GM12878 (cell line): ENCODE measurements at regions not wholly inside any gene's neighbourhood (a gene's known extent, or its start where the extent isn't known, plus 50 kb on each side); places are given as distances from the start of the nearest gene placed in this dataset.

Experiments
- CHD4 ChIP-seq: fragments of 200-600 bp; sonication (generic); IDR thresholded peaks from 2 replicates; pipeline ENCODE4 v1.6.1; 2016; ENCODE audit warnings: mild to moderate bottlenecking
- CREM ChIP-seq: IDR thresholded peaks from 2 replicates; pipeline ENCODE4 v1.6.1; 2014; ENCODE audit warnings: antibody characterized with exemption, low read depth
- EGR1 ChIP-seq, 2 experiments: IDR thresholded peaks; 1 replicate in 1 of 2; 2 replicates in 1 of 2; pipeline ENCODE4 v1.6.1; 2011 to 2012; ENCODE audit warnings: low read depth in 2 of 2, low read length in 2 of 2, borderline replicate concordance in 1 of 2, mild to moderate bottlenecking in 1 of 2, moderate library complexity in 1 of 2
- EP300 ChIP-seq, 2 experiments: fragments of 150-350 bp in 1 of 2; IDR thresholded peaks; 2 replicates each; pipeline ENCODE4 v1.6.1; 2011 to 2012; ENCODE audit warnings: low read depth in 2 of 2, low read length in 2 of 2, borderline replicate concordance in 1 of 2, improper control_type of control experiment in 1 of 2, inconsistent platforms in 1 of 2; ENCODE audit not compliant: control insufficient read depth in 1 of 2
- GABPA ChIP-seq: IDR thresholded peaks from 2 replicates; pipeline ENCODE4 v1.6.1; 2014; ENCODE audit warnings: antibody characterized with exemption, low read depth, mild to moderate bottlenecking, inconsistent platforms
- IKZF2 ChIP-seq, 2 experiments: fragments of 450-650 bp; IDR thresholded peaks; 2 replicates each; pipeline ENCODE4 v1.6.1; 2017; ENCODE audit warnings: mild to moderate bottlenecking in 2 of 2, moderate library complexity in 2 of 2
- JUNB ChIP-seq: IDR thresholded peaks from 2 replicates; pipeline ENCODE4 v1.6.1; 2016; ENCODE audit warnings: antibody characterized with exemption, mild to moderate bottlenecking
- MTA3 ChIP-seq: IDR thresholded peaks from 2 replicates; pipeline ENCODE4 v1.6.1; 2012; ENCODE audit warnings: low read length, inconsistent platforms, borderline replicate concordance
- NFYA ChIP-seq: IDR thresholded peaks from 2 replicates; pipeline ENCODE4 v1.6.1; 2011; ENCODE audit warnings: low read depth, mild to moderate bottlenecking, low read length, improper control_type of control experiment, borderline replicate concordance
- NR2C1 ChIP-seq: fragments of 450-650 bp; IDR thresholded peaks from 2 replicates; pipeline ENCODE4 v1.6.1; 2017; ENCODE audit warnings: antibody characterized with exemption, mild to moderate bottlenecking, moderate library complexity
- SMAD1 ChIP-seq: fragments of 450-650 bp; IDR thresholded peaks from 2 replicates; pipeline ENCODE4 v1.6.1; 2018; ENCODE audit warnings: mild to moderate bottlenecking, low read depth; ENCODE audit not compliant: partially characterized antibody
- STAT1 ChIP-seq: fragments of 450-650 bp; conservative IDR thresholded peaks from 2 replicates; pipeline ENCODE4 v1.6.1; 2014; ENCODE audit warnings: antibody characterized with exemption, mild to moderate bottlenecking
- TF ChIP-seq, protein P1 (sequence below): fragments of 450-650 bp; formaldehyde crosslinking; IDR thresholded peaks from 2 replicates; pipeline ENCODE4 v1.4.0; 2022; ENCODE audit warnings: mild to moderate bottlenecking, moderate library complexity
- TF ChIP-seq, protein P2 (sequence below): fragments of 450-650 bp; IDR thresholded peaks from 2 replicates; pipeline ENCODE4 v1.6.1; 2017; ENCODE audit warnings: mild to moderate bottlenecking, low read depth, inconsistent platforms; ENCODE audit not compliant: poor library complexity, severe bottlenecking
- TF ChIP-seq, protein P3 (sequence below): IDR thresholded peaks from 2 replicates; pipeline ENCODE4 v1.6.1; 2012; ENCODE audit warnings: improper control_type of control experiment, low read depth, low read length; ENCODE audit not compliant: insufficient replicate concordance

DNA sequence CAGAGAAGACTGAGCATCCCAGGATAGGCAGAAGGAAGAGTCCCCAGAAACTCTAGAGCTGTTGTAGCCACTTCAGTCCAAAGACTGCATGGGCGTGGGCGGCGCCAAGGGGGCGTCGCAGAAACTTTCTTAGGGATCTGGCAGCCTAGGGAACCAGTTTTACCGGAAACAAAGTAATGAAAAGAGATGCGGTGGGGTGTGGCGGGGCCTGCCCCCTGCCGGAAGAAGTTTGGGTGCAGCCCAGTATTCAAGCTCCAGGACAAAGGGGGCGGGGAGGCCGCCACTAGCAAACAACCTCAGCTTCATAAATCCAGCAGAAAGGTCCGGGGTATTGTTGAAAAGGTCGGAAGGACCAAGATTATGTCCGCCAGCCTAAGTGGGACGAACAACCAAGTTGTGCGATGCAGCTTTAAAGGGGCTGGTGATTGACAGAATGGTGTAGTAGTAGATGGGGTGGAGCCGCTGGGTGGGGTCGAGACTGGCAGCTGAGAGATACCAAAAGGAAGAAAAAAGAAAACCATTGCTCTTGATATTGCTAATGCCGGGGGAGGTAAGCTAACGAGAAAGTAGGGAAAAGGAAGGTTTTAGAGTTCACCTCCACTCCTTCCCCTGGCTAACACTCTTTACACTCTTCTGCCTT, 190.5 kb downstream of the RRAGB start (continued):
- no peak for TF ChIP-seq EP300 (IDR thresholded peaks at IDR 0.05; ENCODE audit: borderline replicate concordance in 1 of 2, control insufficient read depth in 1 of 2, low read depth in 2 of 2, low read length in 2 of 2)
- TF ChIP-seq CHD4: no peak
- TF ChIP-seq, protein P1, sequence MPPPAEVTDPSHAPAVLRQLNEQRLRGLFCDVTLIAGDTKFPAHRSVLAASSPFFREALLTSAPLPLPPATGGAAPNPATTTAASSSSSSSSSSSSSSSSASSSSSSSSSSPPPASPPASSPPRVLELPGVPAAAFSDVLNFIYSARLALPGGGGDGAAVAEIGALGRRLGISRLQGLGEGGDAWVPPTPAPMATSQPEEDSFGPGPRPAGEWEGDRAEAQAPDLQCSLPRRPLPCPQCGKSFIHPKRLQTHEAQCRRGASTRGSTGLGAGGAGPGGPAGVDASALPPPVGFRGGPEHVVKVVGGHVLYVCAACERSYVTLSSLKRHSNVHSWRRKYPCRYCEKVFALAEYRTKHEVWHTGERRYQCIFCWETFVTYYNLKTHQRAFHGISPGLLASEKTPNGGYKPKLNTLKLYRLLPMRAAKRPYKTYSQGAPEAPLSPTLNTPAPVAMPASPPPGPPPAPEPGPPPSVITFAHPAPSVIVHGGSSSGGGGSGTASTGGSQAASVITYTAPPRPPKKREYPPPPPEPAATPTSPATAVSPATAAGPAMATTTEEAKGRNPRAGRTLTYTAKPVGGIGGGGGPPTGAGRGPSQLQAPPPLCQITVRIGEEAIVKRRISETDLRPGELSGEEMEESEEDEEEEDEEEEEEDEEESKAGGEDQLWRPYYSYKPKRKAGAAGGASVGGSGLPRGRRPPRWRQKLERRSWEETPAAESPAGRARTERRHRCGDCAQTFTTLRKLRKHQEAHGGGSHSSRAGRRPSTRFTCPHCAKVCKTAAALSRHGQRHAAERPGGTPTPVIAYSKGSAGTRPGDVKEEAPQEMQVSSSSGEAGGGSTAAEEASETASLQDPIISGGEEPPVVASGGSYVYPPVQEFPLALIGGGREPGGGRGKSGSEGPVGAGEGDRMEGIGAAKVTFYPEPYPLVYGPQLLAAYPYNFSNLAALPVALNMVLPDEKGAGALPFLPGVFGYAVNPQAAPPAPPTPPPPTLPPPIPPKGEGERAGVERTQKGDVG: no peak
- TF ChIP-seq NFYA: no peak
- TF ChIP-seq, protein P2, sequence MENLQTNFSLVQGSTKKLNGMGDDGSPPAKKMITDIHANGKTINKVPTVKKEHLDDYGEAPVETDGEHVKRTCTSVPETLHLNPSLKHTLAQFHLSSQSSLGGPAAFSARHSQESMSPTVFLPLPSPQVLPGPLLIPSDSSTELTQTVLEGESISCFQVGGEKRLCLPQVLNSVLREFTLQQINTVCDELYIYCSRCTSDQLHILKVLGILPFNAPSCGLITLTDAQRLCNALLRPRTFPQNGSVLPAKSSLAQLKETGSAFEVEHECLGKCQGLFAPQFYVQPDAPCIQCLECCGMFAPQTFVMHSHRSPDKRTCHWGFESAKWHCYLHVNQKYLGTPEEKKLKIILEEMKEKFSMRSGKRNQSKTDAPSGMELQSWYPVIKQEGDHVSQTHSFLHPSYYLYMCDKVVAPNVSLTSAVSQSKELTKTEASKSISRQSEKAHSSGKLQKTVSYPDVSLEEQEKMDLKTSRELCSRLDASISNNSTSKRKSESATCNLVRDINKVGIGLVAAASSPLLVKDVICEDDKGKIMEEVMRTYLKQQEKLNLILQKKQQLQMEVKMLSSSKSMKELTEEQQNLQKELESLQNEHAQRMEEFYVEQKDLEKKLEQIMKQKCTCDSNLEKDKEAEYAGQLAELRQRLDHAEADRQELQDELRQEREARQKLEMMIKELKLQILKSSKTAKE: no peak
- no peak for TF ChIP-seq MTA3
- TF ChIP-seq, protein P3, sequence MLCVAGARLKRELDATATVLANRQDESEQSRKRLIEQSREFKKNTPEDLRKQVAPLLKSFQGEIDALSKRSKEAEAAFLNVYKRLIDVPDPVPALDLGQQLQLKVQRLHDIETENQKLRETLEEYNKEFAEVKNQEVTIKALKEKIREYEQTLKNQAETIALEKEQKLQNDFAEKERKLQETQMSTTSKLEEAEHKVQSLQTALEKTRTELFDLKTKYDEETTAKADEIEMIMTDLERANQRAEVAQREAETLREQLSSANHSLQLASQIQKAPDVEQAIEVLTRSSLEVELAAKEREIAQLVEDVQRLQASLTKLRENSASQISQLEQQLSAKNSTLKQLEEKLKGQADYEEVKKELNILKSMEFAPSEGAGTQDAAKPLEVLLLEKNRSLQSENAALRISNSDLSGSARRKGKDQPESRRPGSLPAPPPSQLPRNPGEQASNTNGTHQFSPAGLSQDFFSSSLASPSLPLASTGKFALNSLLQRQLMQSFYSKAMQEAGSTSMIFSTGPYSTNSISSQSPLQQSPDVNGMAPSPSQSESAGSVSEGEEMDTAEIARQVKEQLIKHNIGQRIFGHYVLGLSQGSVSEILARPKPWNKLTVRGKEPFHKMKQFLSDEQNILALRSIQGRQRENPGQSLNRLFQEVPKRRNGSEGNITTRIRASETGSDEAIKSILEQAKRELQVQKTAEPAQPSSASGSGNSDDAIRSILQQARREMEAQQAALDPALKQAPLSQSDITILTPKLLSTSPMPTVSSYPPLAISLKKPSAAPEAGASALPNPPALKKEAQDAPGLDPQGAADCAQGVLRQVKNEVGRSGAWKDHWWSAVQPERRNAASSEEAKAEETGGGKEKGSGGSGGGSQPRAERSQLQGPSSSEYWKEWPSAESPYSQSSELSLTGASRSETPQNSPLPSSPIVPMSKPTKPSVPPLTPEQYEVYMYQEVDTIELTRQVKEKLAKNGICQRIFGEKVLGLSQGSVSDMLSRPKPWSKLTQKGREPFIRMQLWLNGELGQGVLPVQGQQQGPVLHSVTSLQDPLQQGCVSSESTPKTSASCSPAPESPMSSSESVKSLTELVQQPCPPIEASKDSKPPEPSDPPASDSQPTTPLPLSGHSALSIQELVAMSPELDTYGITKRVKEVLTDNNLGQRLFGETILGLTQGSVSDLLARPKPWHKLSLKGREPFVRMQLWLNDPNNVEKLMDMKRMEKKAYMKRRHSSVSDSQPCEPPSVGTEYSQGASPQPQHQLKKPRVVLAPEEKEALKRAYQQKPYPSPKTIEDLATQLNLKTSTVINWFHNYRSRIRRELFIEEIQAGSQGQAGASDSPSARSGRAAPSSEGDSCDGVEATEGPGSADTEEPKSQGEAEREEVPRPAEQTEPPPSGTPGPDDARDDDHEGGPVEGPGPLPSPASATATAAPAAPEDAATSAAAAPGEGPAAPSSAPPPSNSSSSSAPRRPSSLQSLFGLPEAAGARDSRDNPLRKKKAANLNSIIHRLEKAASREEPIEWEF: no peak
- no peak for TF ChIP-seq NR2C1
- TF ChIP-seq EGR1 (IDR thresholded peaks at IDR 0.05; ENCODE audit: borderline replicate concordance in 1 of 2, low read depth in 2 of 2, low read length in 2 of 2): peak in 1 of 2 experiments; percentile 88; a peak in 2 of 3 replicates
- TF ChIP-seq IKZF2 (IDR thresholded peaks at IDR 0.05): peak; percentile 45 to 61
- 0 out of 2 replicates have a peak, but pooled peaks have one; percentile 43 for TF ChIP-seq GABPA
- TF ChIP-seq JUNB: peak; percentile 76
- TF ChIP-seq SMAD1: no peak
- TF ChIP-seq STAT1: no peak
- no peak; the same call in 1 of the 2 replicates for TF ChIP-seq CREM
